ENCODE measurements at regions not wholly inside any gene's neighbourhood (a gene's known extent, or its start where the extent isn't known, plus 50 kb on each side); places are given as distances from the start of the nearest gene placed in this dataset.

DNA sequence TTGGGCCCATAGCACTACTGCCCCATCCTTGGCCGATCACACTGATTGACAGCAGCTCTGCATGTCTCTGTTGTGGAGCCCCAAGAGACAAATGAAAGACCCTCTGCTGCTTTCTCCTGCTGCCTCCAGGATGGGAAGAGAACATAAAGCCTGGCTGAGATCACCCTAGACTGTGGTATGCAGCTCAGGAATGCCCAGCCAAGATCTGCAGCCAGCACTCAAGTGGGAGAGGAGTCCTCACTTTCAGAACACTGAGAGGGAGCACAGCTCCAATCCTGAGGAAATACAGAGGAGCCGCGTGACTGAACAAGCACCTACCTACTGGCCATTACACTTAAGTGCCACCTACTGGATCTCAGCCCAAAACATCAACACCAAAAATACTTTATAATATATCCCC, 203.0 kb downstream of the POSTN start:
- TF ChIP-seq EZH2 (IDR thresholded peaks at IDR 0.05; ENCODE audit: low read length, missing control alignments): no peak
- no peak for TF ChIP-seq CTCF (conservative IDR thresholded peaks at IDR 0.05 in 1 of 2, IDR thresholded peaks at IDR 0.05 in 1 of 2; ENCODE audit: low read depth in 1 of 2, low read length in 2 of 2)

Measured in fibroblast of lung (primary cell).